ENCODE measurements at regions not wholly inside any gene's neighbourhood (a gene's known extent, or its start where the extent isn't known, plus 50 kb on each side); places are given as distances from the start of the nearest gene placed in this dataset.

DNA sequence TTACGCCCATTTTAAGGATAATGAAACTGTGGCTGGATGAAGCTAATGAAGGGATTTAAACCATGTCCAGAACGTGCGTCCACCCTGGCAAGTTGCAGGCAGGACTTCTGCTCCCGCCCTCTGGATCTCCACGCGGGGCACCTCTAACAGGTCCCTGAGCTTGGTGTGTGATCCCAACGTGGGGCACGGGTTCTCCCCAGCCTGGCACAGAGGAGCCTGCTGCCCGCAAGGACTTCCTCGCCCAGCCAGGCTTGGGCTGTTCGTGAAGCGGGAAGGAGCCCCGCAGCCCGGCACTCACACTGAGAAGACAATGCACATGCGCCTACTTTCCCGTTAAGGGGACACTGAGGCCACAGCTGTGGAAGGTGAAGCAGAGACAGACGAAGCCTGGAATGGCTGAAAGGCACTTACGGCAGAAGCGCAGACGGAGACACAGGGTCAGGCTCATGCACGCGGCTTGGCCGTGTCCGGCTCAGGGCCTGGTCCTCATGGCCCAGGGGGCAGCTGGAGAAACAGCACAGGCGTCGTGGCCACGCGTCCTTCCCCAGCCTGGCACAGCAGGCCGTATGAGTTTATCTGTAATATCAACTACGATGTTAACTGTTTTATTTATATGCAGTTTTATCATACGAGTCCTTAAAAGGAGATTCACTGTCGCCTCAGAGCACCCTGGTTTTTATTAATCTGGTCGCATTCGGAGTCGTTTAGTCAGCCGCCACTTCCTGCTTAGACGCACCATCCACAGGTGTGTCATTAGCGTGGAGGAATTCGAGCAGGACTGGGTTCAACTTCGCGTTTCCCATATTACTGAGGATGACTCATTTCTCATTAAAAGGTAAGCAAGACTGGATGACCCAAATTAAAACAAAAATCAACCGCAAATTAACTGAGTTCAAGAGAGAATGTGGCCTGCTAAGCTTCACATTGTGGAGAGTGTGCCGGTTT, 835.9 kb downstream of the GALR1 start:
- intact Hi-C loops (cut with DNase I; ENCODE audit: low total_unique reads), result no loop called here
- H3K27ac ChIP-seq, result no peak overlapping the region
- 73 to 85% methylated on average over 42 to 43 of the region's 43 CpGs for WGBS, 2 donors

DNA sequence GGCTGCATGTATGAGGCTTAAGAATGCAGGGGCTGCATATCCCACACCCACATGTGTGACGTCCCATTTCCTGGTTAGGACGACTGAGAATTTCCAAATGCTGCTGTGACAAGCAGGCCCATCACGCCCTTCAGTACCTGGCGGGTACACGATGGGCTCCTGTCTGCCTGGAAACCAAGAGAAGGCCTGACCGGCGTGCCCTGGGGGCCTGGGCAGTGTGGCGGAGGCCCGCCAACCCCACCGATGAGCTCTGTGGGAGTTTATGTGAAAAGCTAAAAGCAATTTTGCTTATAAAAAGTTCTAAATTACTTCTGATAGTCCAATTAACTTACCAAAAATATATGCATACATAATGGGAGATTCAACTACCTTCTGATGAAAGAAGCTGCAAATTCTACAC, 837.3 kb downstream of the GALR1 start:
- 92% methylated on average over 10 of the region's 10 CpGs for WGBS, 2 donors

More for the DNA sequence above, 835.9 kb downstream of the GALR1 start:
- no peak overlapping the region for H3K4me3 ChIP-seq
- H3K4me1 ChIP-seq, result no peaks in the 10 kb centered on the region
- H3K36me3 ChIP-seq (ENCODE audit: low read depth, missing control alignments), result no peaks in the 10 kb centered on the region
- no peaks in the 10 kb centered on the region for H3K27me3 ChIP-seq
- no peaks in the 10 kb centered on the region for H3K9me3 ChIP-seq
- no peak for DNase-seq
- TF ChIP-seq, protein P1, sequence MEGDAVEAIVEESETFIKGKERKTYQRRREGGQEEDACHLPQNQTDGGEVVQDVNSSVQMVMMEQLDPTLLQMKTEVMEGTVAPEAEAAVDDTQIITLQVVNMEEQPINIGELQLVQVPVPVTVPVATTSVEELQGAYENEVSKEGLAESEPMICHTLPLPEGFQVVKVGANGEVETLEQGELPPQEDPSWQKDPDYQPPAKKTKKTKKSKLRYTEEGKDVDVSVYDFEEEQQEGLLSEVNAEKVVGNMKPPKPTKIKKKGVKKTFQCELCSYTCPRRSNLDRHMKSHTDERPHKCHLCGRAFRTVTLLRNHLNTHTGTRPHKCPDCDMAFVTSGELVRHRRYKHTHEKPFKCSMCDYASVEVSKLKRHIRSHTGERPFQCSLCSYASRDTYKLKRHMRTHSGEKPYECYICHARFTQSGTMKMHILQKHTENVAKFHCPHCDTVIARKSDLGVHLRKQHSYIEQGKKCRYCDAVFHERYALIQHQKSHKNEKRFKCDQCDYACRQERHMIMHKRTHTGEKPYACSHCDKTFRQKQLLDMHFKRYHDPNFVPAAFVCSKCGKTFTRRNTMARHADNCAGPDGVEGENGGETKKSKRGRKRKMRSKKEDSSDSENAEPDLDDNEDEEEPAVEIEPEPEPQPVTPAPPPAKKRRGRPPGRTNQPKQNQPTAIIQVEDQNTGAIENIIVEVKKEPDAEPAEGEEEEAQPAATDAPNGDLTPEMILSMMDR (IDR thresholded peaks at IDR 0.05), result no peak
- TF ChIP-seq POLR2A (IDR thresholded peaks at IDR 0.05), result no peak

DNA sequence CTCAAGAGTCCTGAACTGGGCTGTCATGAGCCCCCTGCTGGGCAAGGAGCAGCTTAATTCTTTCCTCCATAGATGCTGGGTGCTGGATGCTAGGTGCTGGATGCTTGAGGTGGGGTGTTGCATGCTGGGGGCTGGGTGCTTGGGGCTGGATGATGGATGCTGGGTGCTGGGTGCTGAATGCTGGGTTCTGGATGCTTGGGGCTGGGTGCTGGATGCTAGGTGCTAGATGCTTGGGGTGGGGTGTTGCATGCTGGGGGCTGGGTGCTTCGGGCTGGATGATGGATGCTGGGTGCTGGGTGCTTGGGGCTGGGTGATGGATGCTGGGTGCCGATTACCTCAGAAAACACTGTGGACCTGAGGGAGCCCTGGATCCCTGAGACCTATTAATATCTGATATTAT, 837.7 kb downstream of the GALR1 start:
- TF ChIP-seq, protein P1 (IDR thresholded peaks at IDR 0.05), result no peak
- TF ChIP-seq POLR2A (IDR thresholded peaks at IDR 0.05), result no peak
- Histone ChIP-seq H3K4me1 (no peaks in the 10 kb centered on the region), H3K9me3 (no peaks in the 10 kb centered on the region), H3K4me3 (no peak overlapping the region), H3K27ac (no peak overlapping the region), H3K36me3 (ENCODE audit: low read depth, missing control alignments) (no peaks in the 10 kb centered on the region), H3K27me3 (no peaks in the 10 kb centered on the region)
- DNase-seq, result no peak
- intact Hi-C loops (cut with DNase I; ENCODE audit: low total_unique reads), result no loop called here
- WGBS, 2 donors, result 60 to 93% methylated on average over 2 of the region's 2 CpGs

More for the DNA sequence above, 837.3 kb downstream of the GALR1 start:
- no peaks in the 10 kb centered on the region for H3K36me3 ChIP-seq (ENCODE audit: low read depth, missing control alignments)
- no peak overlapping the region for H3K27ac ChIP-seq
- H3K9me3 ChIP-seq, result no peaks in the 10 kb centered on the region
- intact Hi-C loops (cut with DNase I; ENCODE audit: low total_unique reads), result no loop called here
- H3K27me3 ChIP-seq, result no peaks in the 10 kb centered on the region
- no peak for DNase-seq
- H3K4me1 ChIP-seq, result no peaks in the 10 kb centered on the region
- no peak overlapping the region for H3K4me3 ChIP-seq
- TF ChIP-seq, protein P1 (IDR thresholded peaks at IDR 0.05), result no peak
- TF ChIP-seq POLR2A (IDR thresholded peaks at IDR 0.05), result no peak

DNA sequence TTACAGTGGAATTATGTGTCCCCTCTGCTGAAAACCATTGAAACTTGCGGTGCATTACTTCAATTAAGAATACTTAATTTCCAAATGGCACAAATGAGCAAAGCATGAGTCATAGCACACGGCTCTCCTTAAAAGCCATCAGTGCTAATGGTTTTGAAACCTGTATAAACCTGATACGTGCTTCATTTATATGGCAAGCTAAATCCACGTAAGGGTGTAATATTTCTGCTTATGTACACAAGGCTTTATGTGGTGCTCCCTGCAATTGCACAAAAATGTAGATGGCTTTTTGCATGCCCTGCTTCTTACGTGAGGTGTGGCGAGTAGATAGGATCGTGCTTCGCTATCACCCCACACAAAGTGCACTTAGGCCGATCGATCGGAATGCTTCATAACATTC, 840.9 kb downstream of the GALR1 start:
- Histone ChIP-seq H3K9me3 (no peaks in the 10 kb centered on the region), H3K27ac (no peak overlapping the region), H3K36me3 (ENCODE audit: low read depth, missing control alignments) (no peaks in the 10 kb centered on the region), H3K27me3 (no peaks in the 10 kb centered on the region), H3K4me3 (no peak overlapping the region), H3K4me1 (no peaks in the 10 kb centered on the region)
- intact Hi-C loops (cut with DNase I; ENCODE audit: low total_unique reads), result no loop called here
- TF ChIP-seq, protein P1 (IDR thresholded peaks at IDR 0.05), result no peak
- no peak for TF ChIP-seq POLR2A (IDR thresholded peaks at IDR 0.05)
- no peak for DNase-seq
- WGBS, 2 donors, result 90 to 94% methylated on average over 11 of the region's 11 CpGs
